ENCODE measurements at regions not wholly inside any gene's neighbourhood (a gene's known extent, or its start where the extent isn't known, plus 50 kb on each side); places are given as distances from the start of the nearest gene placed in this dataset.

GRCh38 chr10:78185693-78186055 is 152.0 kb downstream of the RPS24 start:
- no peak for TF ChIP-seq CTCF (IDR thresholded peaks at IDR 0.05; ENCODE audit: insufficient read depth, low read length, poor library complexity, severe bottlenecking)

GRCh38 chr10:78186572-78186971 is 152.9 kb downstream of the RPS24 start:
- TF ChIP-seq CTCF (IDR thresholded peaks at IDR 0.05; ENCODE audit: insufficient read depth, low read length, poor library complexity, severe bottlenecking), result no peak
- Histone ChIP-seq H3K4me3 (ENCODE audit: low read depth, low read length) (no peak overlapping the region), H3K27me3 (ENCODE audit: control insufficient read depth, insufficient read depth, low read length) (no peaks in the 10 kb centered on the region), H3K36me3 (ENCODE audit: control insufficient read depth, insufficient read depth, low read length) (no peaks in the 10 kb centered on the region)
- DNase-seq (ENCODE audit: low read depth), result no peak

More at GRCh38 chr10:78185693-78186055, 152.0 kb downstream of the RPS24 start:
- no peaks in the 10 kb centered on the region for H3K36me3 ChIP-seq (ENCODE audit: control insufficient read depth, insufficient read depth, low read length)
- peaks cover 3% of the 10 kb centered on the region for H3K27me3 ChIP-seq (ENCODE audit: control insufficient read depth, insufficient read depth, low read length)
- DNase-seq (ENCODE audit: low read depth), result no peak
- H3K4me3 ChIP-seq (ENCODE audit: low read depth, low read length), result no peak overlapping the region

GRCh38 chr10:78187371-78187770 is 153.7 kb downstream of the RPS24 start:
- H3K27me3 ChIP-seq (ENCODE audit: control insufficient read depth, insufficient read depth, low read length), result peaks cover 5% of the 10 kb centered on the region
- no peaks in the 10 kb centered on the region for H3K36me3 ChIP-seq (ENCODE audit: control insufficient read depth, insufficient read depth, low read length)
- no peak for TF ChIP-seq CTCF (IDR thresholded peaks at IDR 0.05; ENCODE audit: insufficient read depth, low read length, poor library complexity, severe bottlenecking)
- no peak for DNase-seq (ENCODE audit: low read depth)
- no peak overlapping the region for H3K4me3 ChIP-seq (ENCODE audit: low read depth, low read length)

- Histone ChIP-seq H3K27me3 (ENCODE audit: control insufficient read depth, insufficient read depth, low read length) (peaks cover 5% of the 10 kb centered on the region), H3K36me3 (ENCODE audit: control insufficient read depth, insufficient read depth, low read length) (no peaks in the 10 kb centered on the region), H3K4me3 (ENCODE audit: low read depth, low read length) (no peak overlapping the region)
- no peak for DNase-seq (ENCODE audit: low read depth)
- TF ChIP-seq CTCF (IDR thresholded peaks at IDR 0.05; ENCODE audit: insufficient read depth, low read length, poor library complexity, severe bottlenecking), result no peak
Measured at GRCh38 chr10:78188446-78188845, 154.8 kb downstream of the RPS24 start.

- no peak for DNase-seq (ENCODE audit: low read depth)
- Histone ChIP-seq H3K27me3 (ENCODE audit: control insufficient read depth, insufficient read depth, low read length) (peaks cover 8% of the 10 kb centered on the region), H3K36me3 (ENCODE audit: control insufficient read depth, insufficient read depth, low read length) (no peaks in the 10 kb centered on the region), H3K4me3 (ENCODE audit: low read depth, low read length) (no peak overlapping the region)
- TF ChIP-seq CTCF (IDR thresholded peaks at IDR 0.05; ENCODE audit: insufficient read depth, low read length, poor library complexity, severe bottlenecking), result no peak
Measured at GRCh38 chr10:78190051-78190825, 156.6 kb downstream of the RPS24 start.

GRCh38 chr10:78191301-78191700 is 157.6 kb downstream of the RPS24 start:
- Histone ChIP-seq H3K4me3 (ENCODE audit: low read depth, low read length) (no peak overlapping the region), H3K27me3 (ENCODE audit: control insufficient read depth, insufficient read depth, low read length) (peaks cover 11% of the 10 kb centered on the region)

More at GRCh38 chr10:78191301-78191700, 157.6 kb downstream of the RPS24 start:
- TF ChIP-seq CTCF (IDR thresholded peaks at IDR 0.05; ENCODE audit: insufficient read depth, low read length, poor library complexity, severe bottlenecking), result no peak
- no peak for DNase-seq (ENCODE audit: low read depth)
- no peaks in the 10 kb centered on the region for H3K36me3 ChIP-seq (ENCODE audit: control insufficient read depth, insufficient read depth, low read length)
